WERI-Rb-1 (cell line): ENCODE measurements at regions not wholly inside any gene's neighbourhood (a gene's known extent, or its start where the extent isn't known, plus 50 kb on each side); places are given as distances from the start of the nearest gene placed in this dataset.

ENCODE experiments used
- DNase-seq: peaks from one replicate; pipeline ENCODE4 v3.0.0-alpha.2; 2020
- H3K27ac ChIP-seq: fragments of 250-450 bp; sonication (Bioruptor Pico); 2 replicates; pipeline ENCODE4 v1.5.1; 2020; ENCODE audit warnings: mild to moderate bottlenecking, moderate library complexity
- H3K27me3 ChIP-seq: fragments of 250-450 bp; sonication (Bioruptor Pico); 2 replicates; pipeline ENCODE4 v1.5.1; 2021; ENCODE audit warnings: mild to moderate bottlenecking, low read depth, moderate library complexity; ENCODE audit not compliant: insufficient read depth, severe bottlenecking
- H3K36me3 ChIP-seq: fragments of 250-450 bp; sonication (Bioruptor Pico); 2 replicates; pipeline ENCODE4 v1.5.1; 2020; ENCODE audit warnings: mild to moderate bottlenecking, moderate library complexity
- H3K4me3 ChIP-seq: 2 replicates; pipeline ENCODE4 v1.5.1; 2011; ENCODE audit warnings: low read depth, mild to moderate bottlenecking, control low read depth, low read length
- H3K9me3 ChIP-seq: fragments of 250-450 bp; sonication (Bioruptor Pico); 2 replicates; pipeline ENCODE4 v1.5.1; 2021; ENCODE audit warnings: mild to moderate bottlenecking, moderate library complexity; ENCODE audit not compliant: severe bottlenecking
- TF ChIP-seq, protein P1 (sequence below): IDR thresholded peaks from 2 replicates; pipeline ENCODE4 v1.5.1; 2011; ENCODE audit warnings: low read depth, mild to moderate bottlenecking, control low read depth, inconsistent platforms, low read length

DNA sequence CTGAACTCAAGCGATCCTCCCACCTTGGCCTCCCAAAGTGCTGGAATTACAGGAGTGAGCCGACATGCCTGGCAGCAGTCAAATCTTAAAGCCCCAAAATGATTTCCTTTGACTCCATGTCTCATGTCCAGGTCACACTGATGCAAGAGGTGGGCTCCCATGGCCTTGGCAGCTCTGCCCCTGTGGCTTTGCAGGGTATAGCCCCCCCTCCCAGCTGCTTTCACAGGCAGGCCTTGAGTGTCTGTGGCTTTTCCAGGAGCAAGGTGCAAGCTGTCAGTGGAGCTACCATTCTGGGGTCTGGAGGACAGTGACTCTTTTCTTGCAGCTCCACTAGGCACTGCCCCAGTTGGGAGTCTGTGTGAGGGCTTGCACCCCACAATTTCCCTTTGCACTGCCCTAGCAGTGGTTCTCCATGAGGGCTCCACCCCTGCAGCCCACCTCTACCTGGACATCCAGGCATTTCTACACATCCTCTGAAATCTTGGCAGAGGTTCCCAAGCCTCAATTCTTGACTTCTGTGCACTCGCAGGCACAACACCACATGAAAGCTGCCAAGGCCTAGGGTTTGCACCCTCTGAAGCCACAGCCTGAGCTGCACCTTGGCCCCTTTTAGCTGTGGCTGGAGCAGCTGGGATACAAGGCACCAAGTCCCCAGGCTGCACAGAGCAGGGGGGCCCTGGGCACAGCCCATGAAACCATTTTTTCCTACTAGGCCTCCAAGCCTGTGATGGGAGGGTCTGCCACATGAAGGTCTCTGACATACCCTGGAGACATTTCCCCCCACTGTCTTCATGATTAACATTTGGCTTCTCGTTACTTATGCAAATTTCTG lies 79.3 kb upstream of the ARL4D start:
- no peaks in the 10 kb centered on the region for H3K36me3 ChIP-seq
- H3K4me3 ChIP-seq: no peak overlapping the region
- H3K27ac ChIP-seq: no peak overlapping the region
- peaks cover 13% of the 10 kb centered on the region for H3K9me3 ChIP-seq
- H3K27me3 ChIP-seq: no peaks in the 10 kb centered on the region
- TF ChIP-seq, protein P1, sequence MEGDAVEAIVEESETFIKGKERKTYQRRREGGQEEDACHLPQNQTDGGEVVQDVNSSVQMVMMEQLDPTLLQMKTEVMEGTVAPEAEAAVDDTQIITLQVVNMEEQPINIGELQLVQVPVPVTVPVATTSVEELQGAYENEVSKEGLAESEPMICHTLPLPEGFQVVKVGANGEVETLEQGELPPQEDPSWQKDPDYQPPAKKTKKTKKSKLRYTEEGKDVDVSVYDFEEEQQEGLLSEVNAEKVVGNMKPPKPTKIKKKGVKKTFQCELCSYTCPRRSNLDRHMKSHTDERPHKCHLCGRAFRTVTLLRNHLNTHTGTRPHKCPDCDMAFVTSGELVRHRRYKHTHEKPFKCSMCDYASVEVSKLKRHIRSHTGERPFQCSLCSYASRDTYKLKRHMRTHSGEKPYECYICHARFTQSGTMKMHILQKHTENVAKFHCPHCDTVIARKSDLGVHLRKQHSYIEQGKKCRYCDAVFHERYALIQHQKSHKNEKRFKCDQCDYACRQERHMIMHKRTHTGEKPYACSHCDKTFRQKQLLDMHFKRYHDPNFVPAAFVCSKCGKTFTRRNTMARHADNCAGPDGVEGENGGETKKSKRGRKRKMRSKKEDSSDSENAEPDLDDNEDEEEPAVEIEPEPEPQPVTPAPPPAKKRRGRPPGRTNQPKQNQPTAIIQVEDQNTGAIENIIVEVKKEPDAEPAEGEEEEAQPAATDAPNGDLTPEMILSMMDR: no peak
- no peak for DNase-seq

- H3K4me3 ChIP-seq: no peak overlapping the region
- H3K27me3 ChIP-seq: no peaks in the 10 kb centered on the region
- H3K9me3 ChIP-seq: peaks cover 13% of the 10 kb centered on the region
- H3K36me3 ChIP-seq: no peaks in the 10 kb centered on the region
- TF ChIP-seq, protein P1: no peak
- peak; percentile 69 for DNase-seq
- no peak overlapping the region for H3K27ac ChIP-seq
Observed at GRCh38 chr17:43316522-43317142, 82.2 kb upstream of the ARL4D start.

DNA sequence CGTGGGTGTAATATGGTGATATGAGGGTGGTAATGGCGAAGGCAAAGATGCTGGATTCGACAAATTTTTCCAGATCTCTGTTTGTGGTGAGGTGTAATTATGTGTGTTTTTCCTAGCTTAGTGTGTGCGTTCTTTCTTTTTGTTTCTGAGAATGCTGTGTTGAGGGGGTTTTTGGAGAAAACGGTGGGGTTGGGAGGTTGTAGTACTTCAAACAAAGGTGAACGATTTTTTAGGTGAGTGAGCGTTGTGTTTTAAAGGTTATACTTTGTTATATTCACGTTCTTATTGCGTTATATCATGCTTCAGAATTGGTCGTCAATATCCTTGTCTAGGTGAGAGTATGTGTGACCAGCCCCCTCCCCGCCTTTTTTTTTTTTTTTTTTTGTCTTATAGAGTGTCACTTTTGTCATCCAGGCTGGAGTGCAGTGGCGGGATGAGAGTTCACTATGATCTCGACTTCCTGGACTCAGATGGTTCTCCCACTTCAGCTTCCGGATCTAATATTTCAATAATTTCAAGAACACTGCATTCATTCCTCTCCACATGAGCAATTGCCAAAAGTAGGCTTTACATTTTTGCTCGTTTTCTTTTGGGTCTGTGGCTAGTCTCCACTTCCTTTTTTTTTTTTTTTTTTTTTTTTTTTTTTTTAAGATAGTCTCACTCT lies 82.2 kb upstream of the RNU2-1 start:
- Histone ChIP-seq H3K9me3 (peaks cover 13% of the 10 kb centered on the region), H3K36me3 (no peaks in the 10 kb centered on the region), H3K27me3 (no peaks in the 10 kb centered on the region), H3K27ac (no peak overlapping the region), H3K4me3 (no peak overlapping the region)
- TF ChIP-seq, protein P1: no peak
- DNase-seq: no peak

DNA sequence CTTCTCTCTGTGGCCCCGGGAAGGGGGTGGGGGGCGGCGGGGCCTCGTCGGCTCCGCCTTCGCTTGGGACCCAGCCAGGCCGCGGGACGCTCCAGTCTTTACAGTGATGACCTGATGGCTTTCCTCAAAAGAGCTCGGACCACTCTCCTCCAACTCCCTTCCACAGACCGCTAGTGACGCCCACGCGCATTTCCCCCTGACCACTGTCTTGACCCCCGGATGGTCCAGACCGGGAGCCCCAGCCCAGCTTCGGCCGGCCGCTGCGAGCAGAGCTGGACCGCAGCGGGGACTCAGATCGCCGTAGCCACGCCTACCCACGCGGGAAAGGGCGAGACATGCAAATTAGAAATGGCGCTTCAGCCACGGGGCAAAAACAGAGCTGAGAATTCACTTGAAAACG lies 81.6 kb upstream of the RNU2-1 start:
- TF ChIP-seq, protein P1: no peak
- no peak for DNase-seq
- no peaks in the 10 kb centered on the region for H3K27me3 ChIP-seq
- no peak overlapping the region for H3K4me3 ChIP-seq
- H3K36me3 ChIP-seq: no peaks in the 10 kb centered on the region
- no peak overlapping the region for H3K27ac ChIP-seq
- peaks cover 9% of the 10 kb centered on the region for H3K9me3 ChIP-seq

DNA sequence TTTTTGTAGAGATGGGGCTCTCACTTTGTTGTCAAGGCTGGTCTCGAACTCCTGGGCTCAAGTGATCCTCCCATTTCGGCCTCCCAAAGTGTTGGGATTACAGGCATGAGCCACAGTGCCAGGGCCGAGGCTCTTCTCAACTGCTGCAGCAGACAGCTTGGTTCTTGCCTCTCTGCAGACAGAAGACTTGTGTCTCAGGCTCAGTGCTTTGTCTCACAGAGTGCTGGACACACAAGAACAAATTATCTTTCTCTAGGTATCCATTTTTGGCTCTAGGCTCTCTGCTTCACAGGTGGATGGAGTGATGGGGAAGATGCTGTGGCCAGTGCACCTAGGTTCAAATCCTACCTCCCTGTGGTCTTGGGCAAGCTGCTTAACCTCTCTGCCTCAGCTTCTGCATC lies 80.8 kb upstream of the RNU2-1 start:
- no peaks in the 10 kb centered on the region for H3K27me3 ChIP-seq
- H3K36me3 ChIP-seq: no peaks in the 10 kb centered on the region
- peaks cover 6% of the 10 kb centered on the region for H3K9me3 ChIP-seq
- TF ChIP-seq, protein P1: no peak
- H3K27ac ChIP-seq: no peak overlapping the region
- DNase-seq: no peak
- no peak overlapping the region for H3K4me3 ChIP-seq
